Neuron (in vitro differentiated cells): ENCODE measurements at regions not wholly inside any gene's neighbourhood (a gene's known extent, or its start where the extent isn't known, plus 50 kb on each side); places are given as distances from the start of the nearest gene placed in this dataset.

Source experiments
- H2AFZ ChIP-seq: one replicate; pipeline ENCODE4 v1.6.1; 2013; ENCODE audit warnings: low read depth, mild to moderate bottlenecking, inconsistent platforms, low read length, moderate library complexity
- H3K27me3 ChIP-seq: one replicate; pipeline ENCODE4 v1.6.1; 2013; ENCODE audit warnings: low read length; ENCODE audit not compliant: insufficient read depth
- H3K36me3 ChIP-seq: one replicate; pipeline ENCODE4 v1.6.1; 2013; ENCODE audit warnings: low read length; ENCODE audit not compliant: insufficient read depth
- H3K4me1 ChIP-seq: one replicate; pipeline ENCODE4 v1.6.1; 2013; ENCODE audit warnings: low read length; ENCODE audit not compliant: insufficient read depth
- H3K4me3 ChIP-seq: 2 replicates; pipeline ENCODE4 v1.5.1; 2013; ENCODE audit warnings: mild to moderate bottlenecking, low read length, moderate library complexity
- H3K9me3 ChIP-seq: one replicate; pipeline ENCODE4 v1.6.1; 2013; ENCODE audit warnings: low read length

DNA sequence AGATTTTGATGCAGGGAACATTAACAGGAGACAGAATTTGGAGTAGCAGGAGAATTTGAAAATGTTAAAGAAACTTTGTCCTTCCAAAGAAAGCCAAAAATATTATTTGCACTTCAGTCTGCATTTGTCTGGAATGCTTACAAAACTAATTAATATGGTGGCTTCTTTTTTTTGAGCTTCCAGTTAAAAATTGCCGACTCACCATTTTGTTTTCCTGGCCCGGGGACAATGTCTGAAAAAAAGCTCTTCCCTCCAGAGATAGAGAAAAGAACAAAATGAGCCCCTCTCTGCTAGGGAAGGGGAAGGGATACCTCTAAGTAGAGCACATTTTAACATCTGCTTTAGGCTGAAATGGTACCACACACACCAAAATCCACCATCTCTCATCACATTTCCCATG is 360.8 kb downstream of the SOX9 start:
- no peaks in the 10 kb centered on the region for H3K27me3 ChIP-seq
- no peak overlapping the region for H3K4me3 ChIP-seq
- no peak overlapping the region for H2AFZ ChIP-seq
- no peaks in the 10 kb centered on the region for H3K36me3 ChIP-seq
- H3K4me1 ChIP-seq, result peaks cover 6% of the 10 kb centered on the region
- H3K9me3 ChIP-seq, result no peaks in the 10 kb centered on the region

DNA sequence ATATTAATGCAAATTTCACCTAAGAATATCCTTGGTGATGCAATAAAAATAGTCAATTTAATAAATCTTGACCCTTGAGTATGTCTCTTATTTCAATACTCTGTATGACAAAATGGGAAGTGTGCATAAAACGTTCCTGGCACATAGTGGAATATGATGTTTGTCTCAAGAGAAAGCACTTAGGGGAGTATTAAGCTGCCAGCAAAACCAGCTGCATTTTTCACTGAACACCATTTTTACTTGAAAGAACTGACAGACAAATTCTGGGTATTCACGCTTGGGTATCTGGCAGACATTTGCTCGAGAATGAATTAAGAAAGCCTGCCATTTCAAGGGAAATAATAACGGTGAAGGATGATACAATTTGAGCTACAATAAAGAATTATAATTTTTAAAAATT is 364.8 kb downstream of the SOX9 start:
- Histone ChIP-seq H2AFZ (no peak overlapping the region), H3K9me3 (no peaks in the 10 kb centered on the region), H3K27me3 (no peaks in the 10 kb centered on the region), H3K4me3 (no peak overlapping the region), H3K36me3 (no peaks in the 10 kb centered on the region), H3K4me1 (no peaks in the 10 kb centered on the region)

DNA sequence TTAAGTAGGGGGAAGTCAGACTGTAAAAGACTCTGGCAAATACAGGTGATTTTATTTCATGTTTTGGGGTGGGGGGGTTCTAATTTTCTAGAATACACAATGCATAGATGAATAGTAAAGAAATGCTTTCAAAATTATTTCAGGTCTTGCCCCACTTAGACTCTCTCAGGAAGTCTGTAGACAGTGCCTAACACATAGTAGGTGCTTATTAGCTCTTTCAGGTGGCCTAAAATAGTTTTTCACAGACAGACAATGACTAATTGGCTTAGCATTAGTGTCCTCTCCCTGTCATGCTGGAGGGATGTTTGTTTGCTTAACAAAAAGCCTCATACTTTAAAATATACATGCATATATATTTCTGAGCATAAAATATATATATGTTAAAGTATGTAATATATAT is 366.0 kb downstream of the SOX9 start:
- Histone ChIP-seq H3K9me3 (no peaks in the 10 kb centered on the region), H2AFZ (no peak overlapping the region), H3K4me3 (no peak overlapping the region), H3K4me1 (no peaks in the 10 kb centered on the region), H3K27me3 (no peaks in the 10 kb centered on the region), H3K36me3 (no peaks in the 10 kb centered on the region)

DNA sequence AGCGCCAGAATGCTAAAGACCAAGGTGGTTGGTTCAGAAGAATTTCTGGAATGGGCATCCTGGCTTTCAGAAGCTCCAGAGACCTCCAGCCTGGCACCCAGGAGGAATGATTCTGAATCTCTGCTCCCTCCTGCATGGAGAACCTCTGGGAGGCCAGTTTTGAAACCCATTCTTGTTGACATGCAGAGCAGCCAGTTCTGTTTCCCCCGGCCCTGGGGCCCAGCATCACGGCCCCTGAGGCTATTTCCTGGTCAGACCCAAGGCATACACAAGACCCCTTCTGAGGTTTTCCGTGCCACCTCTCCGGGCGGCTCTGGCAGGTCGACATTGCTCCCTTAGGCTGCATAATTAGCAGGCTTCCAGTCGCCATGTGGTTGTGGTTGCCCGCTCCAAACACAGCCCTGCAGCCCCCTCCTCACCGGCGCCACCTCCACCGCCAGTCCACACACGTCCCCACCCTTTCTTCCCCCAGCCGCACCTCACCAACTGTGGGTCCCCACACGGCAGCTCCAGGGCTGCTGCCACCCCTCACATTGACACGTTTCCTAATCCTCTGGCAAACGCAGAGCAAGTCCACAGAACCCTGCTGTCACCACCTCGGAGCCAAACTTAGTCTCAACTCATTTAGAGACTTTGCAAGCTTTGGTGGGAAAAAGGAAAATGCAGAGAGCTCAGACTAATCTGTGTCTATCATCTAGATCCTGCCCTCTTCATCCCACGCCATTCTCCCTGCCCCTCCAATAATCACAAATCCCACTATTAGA is 367.1 kb downstream of the SOX9 start:
- H3K9me3 ChIP-seq, result no peaks in the 10 kb centered on the region
- H2AFZ ChIP-seq, result no peak overlapping the region
- H3K36me3 ChIP-seq, result no peaks in the 10 kb centered on the region
- no peaks in the 10 kb centered on the region for H3K4me1 ChIP-seq
- H3K27me3 ChIP-seq, result no peaks in the 10 kb centered on the region
- no peak overlapping the region for H3K4me3 ChIP-seq

GRCh38 chr17:72488555-72489271 is 367.9 kb downstream of the SOX9 start:
- Histone ChIP-seq H3K4me3 (no peak overlapping the region), H3K9me3 (no peaks in the 10 kb centered on the region), H3K27me3 (no peaks in the 10 kb centered on the region), H2AFZ (no peak overlapping the region), H3K36me3 (no peaks in the 10 kb centered on the region), H3K4me1 (no peaks in the 10 kb centered on the region)

DNA sequence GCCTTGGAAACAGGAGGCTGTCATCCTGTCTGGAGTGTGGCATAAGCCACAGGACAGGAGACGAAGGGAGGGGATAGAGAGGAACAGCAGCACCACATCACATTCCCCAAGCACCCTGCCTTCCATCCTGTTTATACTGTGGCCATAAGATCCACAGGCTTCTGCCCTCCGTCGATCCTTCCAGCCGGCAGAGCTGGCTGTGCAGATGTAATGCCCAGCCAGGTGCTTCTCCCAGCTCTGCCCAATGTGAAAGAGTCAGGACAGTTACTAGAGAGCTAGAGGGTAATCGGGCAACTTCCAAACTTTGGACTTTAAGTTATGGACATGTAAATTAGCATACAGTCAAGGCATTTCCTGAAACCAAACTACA is 368.4 kb downstream of the SOX9 start:
- Histone ChIP-seq H3K4me3 (no peak overlapping the region), H3K36me3 (no peaks in the 10 kb centered on the region), H3K9me3 (no peaks in the 10 kb centered on the region), H2AFZ (no peak overlapping the region), H3K4me1 (no peaks in the 10 kb centered on the region), H3K27me3 (no peaks in the 10 kb centered on the region)

DNA sequence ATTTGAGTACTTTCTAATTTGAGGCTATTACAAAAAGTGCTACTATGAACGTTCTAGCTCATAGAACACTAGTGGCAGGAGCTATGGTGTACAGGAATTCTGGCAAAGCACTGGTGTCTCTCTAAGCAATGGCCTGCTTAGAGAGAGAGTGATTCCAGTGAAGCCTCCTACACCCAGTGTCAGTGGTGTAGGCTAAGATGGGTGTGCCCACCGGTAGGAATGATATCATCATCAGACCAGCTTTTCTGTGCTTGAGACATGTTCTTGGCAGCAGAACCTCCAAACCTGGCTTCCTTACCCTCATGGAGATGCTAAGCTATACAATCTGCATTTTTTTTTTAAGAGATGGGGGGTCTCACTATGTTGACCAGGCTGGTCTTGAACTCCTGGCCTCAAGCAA is 370.3 kb downstream of the SOX9 start:
- H2AFZ ChIP-seq, result no peak overlapping the region
- H3K4me1 ChIP-seq, result no peaks in the 10 kb centered on the region
- no peaks in the 10 kb centered on the region for H3K36me3 ChIP-seq
- H3K4me3 ChIP-seq, result no peak overlapping the region
- H3K9me3 ChIP-seq, result no peaks in the 10 kb centered on the region
- no peaks in the 10 kb centered on the region for H3K27me3 ChIP-seq

DNA sequence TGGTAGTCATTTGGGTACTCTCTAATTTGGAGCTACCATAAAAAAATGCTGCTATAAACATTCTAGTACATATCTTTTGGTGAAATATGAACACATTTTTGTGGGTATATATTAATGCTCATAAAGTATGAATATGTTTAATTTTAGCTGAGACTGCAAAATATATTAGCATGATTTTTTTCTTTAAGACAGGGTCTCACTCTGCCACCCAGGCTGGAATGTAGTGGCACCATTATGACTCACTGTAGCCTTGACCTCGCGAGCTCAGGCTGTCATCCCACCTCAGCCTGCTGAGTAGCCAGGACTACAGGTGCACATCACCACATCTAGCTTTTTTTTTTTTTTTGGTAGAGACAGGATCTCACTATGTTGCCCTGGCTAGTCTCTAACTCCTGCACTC is 371.7 kb downstream of the SOX9 start:
- H3K9me3 ChIP-seq, result no peaks in the 10 kb centered on the region
- no peak overlapping the region for H2AFZ ChIP-seq
- no peak overlapping the region for H3K4me3 ChIP-seq
- no peaks in the 10 kb centered on the region for H3K36me3 ChIP-seq
- H3K27me3 ChIP-seq, result no peaks in the 10 kb centered on the region
- no peaks in the 10 kb centered on the region for H3K4me1 ChIP-seq

DNA sequence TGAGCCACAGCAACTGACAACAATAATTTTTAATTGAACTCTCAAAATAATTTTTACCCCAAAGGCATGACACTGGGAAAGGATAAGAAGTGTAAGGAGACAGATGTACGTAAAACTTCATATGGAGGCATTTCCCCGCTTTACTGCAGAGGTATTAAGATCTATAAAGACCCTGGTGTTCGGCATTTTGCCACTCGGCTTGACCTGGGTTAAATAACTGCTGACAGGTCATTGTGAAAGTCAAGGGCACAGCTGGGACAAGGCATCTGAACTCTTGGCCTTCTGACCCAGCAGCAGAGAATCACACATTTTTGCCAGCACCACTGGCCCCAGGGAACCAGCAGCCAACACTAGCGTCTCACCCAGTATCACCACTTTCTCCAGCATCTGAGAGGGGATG is 372.1 kb downstream of the SOX9 start:
- no peaks in the 10 kb centered on the region for H3K36me3 ChIP-seq
- no peaks in the 10 kb centered on the region for H3K4me1 ChIP-seq
- no peaks in the 10 kb centered on the region for H3K27me3 ChIP-seq
- H3K9me3 ChIP-seq, result no peaks in the 10 kb centered on the region
- H2AFZ ChIP-seq, result no peak overlapping the region
- H3K4me3 ChIP-seq, result no peak overlapping the region

DNA sequence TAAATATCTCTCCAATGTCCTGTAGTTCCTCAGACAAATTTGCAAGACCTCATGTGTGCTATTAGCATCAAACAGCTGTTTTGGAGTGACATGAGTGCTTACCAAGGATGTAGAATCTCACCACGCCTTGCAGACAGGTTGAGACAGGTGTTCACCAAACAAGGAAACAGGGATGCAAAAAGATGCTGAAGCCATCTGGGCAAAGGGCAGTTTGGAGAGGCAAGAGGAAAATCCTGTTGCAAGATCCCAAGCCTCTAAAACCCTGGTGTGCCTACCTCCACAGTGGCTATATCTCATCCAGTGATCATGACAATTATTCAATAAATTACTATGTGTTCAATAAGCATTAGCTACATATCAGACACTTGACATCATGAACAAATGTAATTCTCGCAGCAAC is 373.7 kb downstream of the SOX9 start:
- no peaks in the 10 kb centered on the region for H3K36me3 ChIP-seq
- no peak overlapping the region for H2AFZ ChIP-seq
- no peaks in the 10 kb centered on the region for H3K9me3 ChIP-seq
- no peak overlapping the region for H3K4me3 ChIP-seq
- no peaks in the 10 kb centered on the region for H3K4me1 ChIP-seq
- no peaks in the 10 kb centered on the region for H3K27me3 ChIP-seq

DNA sequence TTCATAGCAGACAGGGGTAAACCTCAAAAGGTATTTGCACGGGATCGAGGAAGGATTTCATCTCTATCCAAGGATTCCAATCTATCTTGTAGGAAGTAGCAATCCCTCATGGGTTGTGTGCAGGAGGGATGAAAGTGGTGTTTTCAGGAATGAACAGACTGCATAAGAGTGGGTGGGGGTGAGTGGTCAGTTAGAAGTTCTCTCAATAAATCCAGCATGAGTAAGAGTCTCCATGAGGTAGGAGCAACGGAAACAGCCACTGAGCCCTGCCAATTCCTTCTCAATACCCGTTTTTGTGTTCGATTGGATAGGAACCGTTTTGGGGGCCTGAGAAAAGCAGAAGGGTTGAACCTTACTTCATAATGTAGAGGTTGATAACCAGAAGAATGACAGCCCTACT is 375.6 kb downstream of the SOX9 start:
- no peaks in the 10 kb centered on the region for H3K9me3 ChIP-seq
- H3K4me3 ChIP-seq, result no peak overlapping the region
- no peaks in the 10 kb centered on the region for H3K4me1 ChIP-seq
- H3K36me3 ChIP-seq, result no peaks in the 10 kb centered on the region
- no peak overlapping the region for H2AFZ ChIP-seq
- no peaks in the 10 kb centered on the region for H3K27me3 ChIP-seq

GRCh38 chr17:72497915-72498314 is 377.1 kb downstream of the SOX9 start:
- H3K9me3 ChIP-seq, result no peaks in the 10 kb centered on the region
- H3K4me3 ChIP-seq, result no peak overlapping the region
- H3K27me3 ChIP-seq, result no peaks in the 10 kb centered on the region
- no peaks in the 10 kb centered on the region for H3K36me3 ChIP-seq
- H3K4me1 ChIP-seq, result no peaks in the 10 kb centered on the region
- H2AFZ ChIP-seq, result no peak overlapping the region

GRCh38 chr17:72498364-72499210 is 377.8 kb downstream of the SOX9 start:
- Histone ChIP-seq H3K4me3 (no peak overlapping the region), H3K4me1 (no peaks in the 10 kb centered on the region), H3K27me3 (no peaks in the 10 kb centered on the region), H3K36me3 (no peaks in the 10 kb centered on the region), H3K9me3 (no peaks in the 10 kb centered on the region), H2AFZ (no peak overlapping the region)
